ENCODE measurements at regions not wholly inside any gene's neighbourhood (a gene's known extent, or its start where the extent isn't known, plus 50 kb on each side); places are given as distances from the start of the nearest gene placed in this dataset.
"Not testable (repeated sequence)": the region's sequence is repeated elsewhere in the genome, so short reads cannot be mapped to it uniquely, and the experiment has no call there.

DNA sequence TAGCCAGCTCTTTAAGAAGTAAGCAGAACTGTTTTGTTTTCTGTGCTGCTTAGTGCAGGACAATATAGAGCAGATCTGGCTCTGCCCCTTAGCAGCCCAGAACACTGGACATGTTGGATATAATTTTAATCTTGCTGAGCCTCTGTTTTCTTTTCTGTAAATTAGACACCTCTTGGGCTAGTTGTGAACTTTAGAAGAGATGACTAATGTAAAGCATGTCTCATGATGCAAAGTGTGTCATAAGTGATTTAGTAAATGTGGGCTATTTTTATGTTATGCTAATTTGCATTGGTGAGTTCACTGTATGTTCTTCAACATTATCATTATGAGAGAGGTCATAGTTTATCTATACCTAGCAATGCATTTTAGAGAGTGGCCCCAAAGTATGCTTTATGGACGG lies 156.1 kb upstream of the ADAMTSL1 start:
- DNase-seq = no peak

DNA sequence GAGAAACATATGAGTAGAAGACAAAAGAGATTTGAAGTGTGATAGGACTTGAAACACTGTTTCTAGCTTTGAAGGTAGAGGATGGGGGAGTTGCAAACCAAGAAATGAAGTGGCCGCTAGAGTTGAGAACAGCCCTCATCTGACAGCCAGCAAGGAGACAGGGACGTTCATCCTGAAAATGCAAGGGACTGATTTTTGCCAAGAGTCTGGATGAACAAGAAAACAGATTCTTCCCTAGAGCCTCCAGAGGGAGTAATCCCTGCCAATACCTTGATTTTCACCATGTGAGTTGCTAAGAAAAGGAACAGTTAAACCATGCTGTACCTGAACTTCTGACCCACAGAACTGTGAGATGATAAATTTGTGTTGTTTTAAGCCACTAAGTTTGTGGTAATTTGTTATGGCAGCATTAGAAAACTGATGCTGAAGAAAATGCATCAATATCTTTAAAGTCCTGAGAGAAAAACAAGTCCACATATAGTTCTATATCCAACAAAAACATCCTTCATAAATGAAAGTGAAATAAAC lies 154.0 kb upstream of the ADAMTSL1 start:
- no peak for DNase-seq

DNA sequence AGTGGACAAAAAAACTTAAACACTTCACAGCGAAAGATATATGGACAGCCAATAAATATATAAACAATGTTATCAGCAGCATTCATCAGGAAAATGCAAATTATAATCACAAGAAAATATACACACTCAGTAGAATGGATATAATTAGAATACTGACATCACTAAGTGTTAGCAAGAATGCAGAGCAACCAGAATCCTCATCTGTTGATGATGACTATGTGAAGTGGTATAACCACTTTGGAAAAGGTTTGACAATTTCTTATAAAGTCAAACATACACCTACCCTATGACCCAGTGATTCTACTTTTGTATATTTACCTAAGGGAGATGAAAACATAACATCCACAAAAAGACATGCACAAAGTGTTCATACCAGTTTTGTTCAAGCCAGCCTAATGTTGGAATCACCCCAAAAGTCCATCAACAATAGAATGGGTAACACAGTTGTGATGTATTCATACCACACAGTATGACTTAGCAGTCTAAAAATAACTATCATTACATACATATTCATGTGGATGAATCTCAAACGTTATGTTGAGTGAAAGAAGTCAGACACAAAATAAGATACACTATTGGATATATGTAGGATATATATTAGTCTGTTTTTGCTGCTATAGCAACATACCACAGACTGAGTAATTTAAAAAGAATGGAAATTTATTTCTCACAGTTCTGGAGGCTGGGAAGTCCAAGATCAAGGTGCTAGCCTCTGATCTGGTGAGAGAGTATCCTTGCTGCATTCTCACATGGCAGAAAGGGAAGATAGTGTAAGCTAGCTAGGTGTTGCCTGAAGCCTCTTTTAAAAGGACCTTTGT lies 148.8 kb upstream of the ADAMTSL1 start:
- DNase-seq = no peak

DNA sequence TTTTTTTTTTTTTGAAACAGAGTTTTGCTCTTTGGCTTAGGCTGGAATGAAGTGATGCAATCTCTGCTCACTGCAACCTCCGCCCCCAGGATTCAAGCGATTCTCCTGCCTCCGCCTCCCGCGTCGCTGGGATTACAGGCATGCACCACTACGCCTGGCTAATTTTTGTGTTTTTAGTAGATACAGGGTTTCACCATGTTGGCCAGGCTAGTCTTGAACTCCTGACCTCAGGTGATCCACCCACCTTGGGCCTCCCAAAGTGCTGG lies 148.3 kb upstream of the ADAMTSL1 start:
- DNase-seq = not testable (repeated sequence)

DNA sequence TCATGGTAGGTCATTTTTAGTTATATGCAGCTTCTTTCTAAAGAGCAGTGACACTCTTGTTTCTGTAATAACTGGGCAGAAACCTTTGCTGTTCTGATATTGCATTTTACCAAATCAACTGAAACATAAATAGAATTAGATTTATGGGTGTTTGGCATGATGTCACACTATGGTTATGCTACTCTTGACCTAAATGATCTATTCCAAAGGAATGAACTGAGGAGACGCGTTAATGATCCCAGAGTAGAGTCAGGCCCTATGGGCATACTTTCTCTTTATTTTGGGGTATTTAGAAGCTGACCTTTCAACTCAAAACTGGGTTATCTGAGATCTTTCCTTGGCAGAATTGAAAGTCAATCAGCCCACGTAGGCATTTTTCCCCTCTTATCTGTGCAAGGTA lies 146.8 kb upstream of the ADAMTSL1 start:
- DNase-seq = no peak

DNA sequence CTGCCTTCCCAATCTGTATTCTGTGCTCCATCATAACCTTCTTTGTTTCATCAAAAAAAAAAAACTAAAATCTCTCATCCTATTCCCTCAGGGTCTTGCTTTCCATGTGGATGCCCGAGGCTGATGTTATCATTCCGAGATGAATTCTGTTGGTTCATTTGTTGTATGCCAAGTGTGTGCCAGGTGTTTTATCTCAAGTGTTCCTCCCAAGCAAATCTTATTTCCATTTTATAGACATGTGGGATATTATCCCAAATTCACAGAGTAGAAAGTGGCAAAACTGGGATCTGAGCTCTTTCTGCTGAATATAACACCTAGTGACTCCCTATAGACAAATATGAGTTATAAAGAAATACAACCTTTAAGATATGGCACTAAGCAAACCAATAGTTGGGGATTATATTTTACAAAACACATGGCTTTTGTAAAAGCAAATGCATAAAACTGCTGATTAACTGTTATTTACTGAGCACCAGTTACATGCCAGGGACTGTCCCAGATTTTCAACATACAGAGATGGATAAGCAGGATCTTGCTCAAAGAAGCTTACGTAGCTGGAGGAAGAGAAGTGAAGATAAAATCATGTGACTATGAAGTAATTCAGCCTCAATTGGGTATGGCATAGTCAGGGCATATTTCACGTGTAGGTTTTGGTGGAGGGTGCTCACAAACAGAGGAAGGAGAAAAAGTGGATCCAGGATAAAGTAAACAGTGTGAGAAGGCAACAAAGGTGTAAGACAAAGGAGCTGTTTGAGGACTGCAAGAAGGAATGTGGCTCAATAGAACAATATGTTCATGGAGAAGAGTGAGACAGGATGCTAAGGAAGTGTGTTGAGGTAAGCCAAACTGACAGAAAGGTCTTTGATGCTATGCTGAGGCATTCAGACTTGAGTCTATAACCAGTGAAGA lies 143.3 kb upstream of the ADAMTSL1 start:
- DNase-seq = no peak

DNA sequence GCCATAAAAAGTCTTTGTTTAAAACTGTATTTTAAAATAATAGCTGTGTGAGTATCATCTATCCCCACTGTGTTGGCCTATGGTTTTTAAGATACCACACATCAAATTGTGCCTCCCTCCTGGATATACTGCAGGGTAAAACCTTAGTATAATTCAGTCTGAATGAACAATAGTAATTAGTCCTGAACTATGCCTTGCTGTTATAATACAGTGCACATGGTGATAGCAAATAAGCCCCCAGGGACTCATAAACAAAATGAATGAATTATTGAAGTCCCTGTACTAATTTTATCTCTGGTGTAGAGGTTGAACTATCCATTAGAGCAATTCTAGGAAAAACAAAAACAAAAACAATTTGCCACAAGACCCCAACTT lies 142.7 kb upstream of the ADAMTSL1 start:
- no peak for DNase-seq

DNA sequence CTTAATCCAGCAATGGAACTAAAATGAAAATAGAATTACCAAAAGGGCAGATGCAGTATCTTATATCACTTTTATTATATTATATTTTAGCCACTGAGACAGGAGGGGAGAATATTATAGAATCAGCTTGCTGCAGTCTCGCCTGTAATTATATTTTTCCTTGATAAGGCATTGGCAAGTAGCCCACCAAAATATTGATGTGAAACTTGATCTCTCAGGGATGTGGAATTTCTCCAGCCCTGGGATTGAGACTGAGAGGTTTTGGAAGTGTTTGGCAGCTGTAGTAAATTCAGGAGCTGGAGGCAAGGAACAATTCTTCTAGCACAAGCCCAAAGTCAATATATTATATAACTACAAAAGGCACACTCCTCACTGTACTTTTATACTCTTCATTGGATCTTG lies 142.1 kb upstream of the ADAMTSL1 start:
- DNase-seq = peak; percentile 25

DNA sequence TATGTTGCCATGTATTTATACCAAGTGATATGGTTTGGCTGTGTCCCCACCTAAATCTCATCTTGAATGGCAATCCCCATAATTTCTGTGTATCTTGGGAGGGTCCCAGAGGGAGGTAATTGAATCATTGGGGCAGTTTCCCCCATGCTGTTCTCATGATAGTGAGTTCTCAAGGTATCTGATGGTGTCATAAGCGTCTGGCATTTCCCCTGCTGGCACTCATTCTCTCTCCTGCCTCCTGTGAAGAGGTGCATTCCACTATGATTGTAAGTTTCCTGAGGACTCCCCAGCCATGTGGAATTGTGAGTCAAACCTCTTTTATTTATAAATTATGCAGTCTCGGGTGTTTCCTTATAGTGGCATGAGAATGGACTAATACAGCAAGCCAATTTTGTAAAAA lies 140.8 kb upstream of the ADAMTSL1 start:
- DNase-seq = no peak

DNA sequence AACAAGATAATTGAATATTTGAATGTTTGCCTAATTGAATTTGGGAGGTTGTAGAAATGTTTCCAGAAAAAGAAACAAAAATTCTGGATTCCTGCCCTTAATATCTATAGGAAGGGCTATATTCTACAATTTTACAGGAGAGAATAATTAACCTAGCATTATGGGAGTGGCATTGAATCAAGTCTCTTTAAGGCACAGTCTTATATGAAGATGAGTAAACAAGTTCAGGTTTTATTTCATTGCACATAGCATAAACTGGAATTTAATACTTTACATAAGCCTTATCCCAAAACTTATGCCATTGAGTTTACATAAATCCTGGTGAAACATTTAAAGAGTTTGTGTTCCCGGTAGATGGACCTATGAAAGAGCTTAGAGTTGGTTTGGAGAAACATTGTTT lies 138.1 kb upstream of the ADAMTSL1 start:
- DNase-seq = no peak

DNA sequence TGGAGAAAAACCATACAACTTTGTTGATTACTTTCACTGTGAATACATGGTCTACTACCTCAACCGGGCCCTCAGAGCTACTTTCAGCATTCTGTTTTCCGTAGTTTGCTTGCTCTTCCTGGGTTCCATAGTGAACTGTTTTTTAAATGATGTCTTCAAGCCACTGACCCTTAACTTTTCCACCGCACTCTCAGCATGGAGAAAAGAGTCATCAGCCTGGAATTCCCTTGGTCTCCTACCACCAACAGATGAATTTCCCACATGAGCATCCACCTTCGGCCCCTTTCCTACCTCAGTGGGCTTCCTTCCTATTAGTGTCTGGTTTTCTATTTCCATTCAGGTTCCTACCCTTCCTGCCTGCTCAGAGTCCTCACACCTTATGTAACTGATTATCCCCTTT lies 135.9 kb upstream of the ADAMTSL1 start:
- DNase-seq = no peak

DNA sequence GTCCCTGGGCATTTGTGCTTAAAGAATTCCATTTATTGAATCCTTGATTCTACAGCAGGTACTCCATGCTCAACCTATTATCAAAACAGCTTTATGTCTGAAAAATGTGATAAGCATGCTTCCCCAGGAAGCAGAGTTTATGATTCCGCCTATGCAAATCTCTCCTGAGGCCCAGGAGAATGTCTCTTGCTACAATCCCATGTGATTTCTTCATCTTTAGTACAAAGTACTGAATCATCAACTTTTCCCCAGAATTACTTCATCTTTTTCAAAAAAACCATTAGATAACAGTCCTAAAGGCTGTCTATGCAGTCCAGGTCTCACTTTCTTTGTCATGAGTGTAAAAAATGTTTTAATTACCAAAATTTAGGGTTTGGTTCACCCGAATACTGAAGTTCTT lies 130.2 kb upstream of the ADAMTSL1 start:
- no peak for DNase-seq

DNA sequence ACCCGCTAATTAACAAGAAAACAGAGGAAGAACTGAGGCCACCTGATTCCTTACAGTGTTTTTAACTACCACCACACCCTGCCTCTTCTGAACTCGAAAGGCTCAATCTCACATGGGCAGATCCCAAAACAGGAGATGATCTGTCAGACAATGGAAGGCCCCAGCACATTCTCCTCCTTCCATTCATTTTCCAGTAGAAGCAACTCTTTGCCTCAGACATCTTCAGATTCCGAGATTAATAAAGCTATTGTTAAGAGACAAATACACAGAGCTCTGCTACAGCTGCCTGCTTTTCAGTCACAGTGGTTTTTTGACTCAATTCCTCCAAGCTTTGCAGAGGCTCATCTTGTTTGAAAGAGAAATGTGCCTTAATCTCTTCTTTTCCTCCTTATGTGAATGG lies 127.2 kb upstream of the ADAMTSL1 start:
- no peak for DNase-seq

DNA sequence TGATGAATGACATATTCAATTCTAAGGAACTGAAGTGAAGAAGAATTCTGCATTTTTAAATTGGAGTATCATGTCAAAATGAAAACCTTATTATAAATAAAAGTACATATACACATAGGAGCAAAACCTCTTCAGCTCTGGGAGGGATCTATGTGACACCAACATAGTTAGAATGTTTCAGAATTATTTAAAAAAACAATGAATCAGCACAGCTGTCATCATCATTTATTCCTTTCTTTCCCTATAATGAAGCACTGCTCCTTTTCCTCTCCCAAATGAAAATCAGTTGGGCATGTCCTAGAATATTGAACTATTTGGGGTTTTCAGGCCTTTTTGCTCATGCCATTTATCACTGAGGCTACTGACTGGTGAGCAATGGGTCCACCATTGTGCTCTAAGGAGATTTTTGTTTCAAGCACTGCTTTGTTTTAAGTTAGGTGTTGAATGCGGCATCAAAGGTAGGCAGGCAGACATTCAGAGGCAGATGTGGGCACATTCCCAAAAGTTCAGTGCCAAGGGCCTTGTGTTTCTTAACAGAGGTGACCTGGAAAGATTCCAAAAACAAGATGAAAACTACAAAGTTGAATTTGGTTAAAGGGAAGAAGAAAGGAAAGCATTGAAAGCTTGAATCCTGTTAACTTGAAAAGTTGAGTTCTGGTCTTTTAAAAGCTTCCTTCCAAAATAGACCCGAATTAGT lies 126.4 kb upstream of the ADAMTSL1 start:
- no peak for DNase-seq

DNA sequence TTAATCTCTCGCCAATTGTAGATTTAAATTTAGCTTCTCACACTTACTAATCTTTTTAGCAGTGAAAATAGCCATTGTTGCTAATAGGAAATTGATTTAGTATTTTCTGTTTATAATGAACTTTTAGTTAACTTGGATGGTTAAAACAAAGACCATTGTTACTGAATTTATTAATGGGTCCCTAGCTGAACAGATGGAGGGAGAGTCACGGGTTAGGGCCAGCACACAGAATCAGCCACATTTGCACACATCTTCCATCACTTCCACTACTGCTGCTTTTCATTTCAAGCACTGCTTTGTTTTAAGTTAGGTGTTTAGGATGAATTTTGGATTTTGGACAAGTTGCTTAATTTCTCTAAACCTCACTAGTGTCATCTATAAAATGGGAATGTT lies 125.9 kb upstream of the ADAMTSL1 start:
- no peak for DNase-seq

DNA sequence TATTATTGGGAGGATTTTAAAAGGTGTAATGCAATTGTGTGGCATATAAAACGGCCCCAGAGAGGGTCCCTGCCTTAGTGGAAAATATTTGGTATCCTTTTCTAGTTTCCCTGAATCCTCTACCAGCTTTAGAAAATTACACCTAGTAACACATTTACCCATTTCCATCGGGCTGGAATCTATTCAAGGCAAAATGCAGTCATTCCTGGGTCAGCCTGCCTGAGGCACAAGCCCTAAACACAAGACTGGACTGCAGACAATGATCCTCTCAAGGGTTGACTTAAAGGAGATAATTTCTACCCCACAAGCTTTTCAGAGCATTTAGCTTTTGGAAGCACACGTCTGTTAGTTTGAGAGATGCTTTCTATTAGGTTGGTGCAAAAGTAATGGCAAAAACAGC lies 124.4 kb upstream of the ADAMTSL1 start:
- no peak for DNase-seq

DNA sequence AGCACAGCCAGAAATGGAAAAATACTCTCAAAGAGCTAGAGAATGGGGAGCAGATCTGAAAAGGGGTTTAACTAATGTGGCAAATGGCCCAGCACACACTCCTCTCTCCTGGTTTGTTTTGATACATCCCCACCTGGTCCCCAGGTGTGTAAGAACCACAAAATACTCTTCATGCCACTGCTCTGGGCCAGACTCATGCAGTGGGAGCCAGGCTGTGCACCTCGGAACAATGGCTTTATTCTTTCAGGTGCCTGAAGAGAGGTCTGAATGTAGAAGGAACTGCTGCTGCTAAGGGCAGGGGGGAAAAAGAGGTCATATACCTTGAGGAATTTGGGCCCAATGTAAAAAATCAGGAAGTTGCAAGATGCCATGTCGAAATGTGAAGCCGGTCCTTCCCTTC lies 123.9 kb upstream of the ADAMTSL1 start:
- no peak for DNase-seq

DNA sequence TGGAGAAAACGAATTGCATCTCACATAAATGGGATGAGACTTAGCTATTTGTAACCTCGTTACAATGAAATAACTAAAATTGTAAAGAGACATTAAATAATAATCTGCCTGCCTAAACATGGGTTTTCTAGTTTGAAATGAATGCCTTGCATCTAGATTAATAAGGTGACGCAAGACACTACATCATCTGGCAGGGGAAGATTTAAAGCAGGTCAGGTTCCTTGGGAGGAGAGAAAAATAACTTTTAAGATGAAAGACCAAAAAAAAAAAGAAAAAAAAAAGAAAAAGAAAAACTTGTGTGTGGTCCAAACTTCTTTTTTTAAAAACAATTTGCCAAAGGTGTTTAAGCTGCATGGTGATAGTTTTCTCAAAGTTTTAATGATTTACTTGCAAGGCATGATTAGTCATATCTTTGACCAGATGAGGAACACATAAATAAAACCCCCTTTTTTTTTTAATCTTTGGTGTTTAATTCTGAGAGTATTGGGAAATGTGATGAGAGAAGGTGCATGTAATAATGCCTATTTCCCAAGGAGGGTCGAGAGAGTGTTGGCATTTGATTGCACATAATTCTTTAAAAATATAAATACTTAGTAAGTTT lies 122.9 kb upstream of the ADAMTSL1 start:
- no peak for DNase-seq

DNA sequence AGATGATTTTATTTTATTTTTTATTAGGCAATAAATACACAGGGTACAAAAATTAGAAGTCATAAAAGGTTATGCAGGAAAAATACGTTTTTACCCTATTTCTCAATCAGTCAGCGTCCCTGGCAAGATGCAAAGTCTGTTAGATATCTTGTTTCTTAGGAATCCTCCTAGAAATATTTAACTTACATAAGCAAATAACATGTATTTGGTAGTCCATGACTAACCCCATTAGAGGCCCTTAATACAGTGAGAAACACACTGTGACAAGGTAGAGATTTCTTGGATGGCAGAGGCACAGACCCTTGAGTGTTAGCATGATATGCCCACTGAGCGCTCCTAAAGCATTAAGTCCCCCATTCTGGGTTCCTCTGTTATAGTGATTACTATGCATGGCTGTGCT lies 121.2 kb upstream of the ADAMTSL1 start:
- DNase-seq = no peak

DNA sequence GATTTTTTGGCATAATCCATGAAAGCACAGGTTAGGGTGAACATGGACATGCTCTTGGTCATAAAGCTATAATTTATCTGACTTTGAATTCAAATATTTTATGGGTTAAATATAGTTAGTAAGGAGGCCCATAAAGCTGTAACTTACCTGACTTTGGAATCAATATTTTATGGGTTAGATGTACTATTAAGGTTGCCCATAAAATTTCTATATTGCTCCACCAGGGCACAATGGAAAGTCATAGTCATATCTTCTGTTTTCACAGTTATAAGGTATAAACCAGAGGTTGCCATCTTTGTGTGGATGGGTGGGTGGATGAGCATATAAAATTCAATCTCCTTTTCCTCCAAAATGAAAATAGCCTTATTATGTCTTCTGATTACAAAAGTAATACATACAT lies 120.5 kb upstream of the ADAMTSL1 start:
- no peak for DNase-seq

DNA sequence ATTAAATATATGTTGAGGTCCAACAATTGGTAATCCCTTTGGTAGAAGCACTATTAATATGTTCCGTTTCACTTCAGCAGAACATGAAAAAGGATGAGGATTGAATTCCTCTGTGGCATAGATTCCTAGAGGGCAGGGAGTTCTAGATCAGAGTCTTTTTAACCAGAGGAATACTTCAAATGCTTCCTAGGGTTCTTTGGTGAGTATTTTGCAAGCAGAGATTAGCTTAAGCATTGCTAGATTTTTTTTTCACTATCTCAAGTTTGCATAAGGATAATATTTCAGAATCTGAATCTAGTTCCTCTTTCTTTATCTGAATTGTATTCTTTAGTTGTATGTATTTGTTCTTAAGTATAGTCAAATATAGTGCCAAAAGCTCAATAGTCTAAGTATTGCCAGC lies 116.6 kb upstream of the ADAMTSL1 start:
- no peak for DNase-seq

DNA sequence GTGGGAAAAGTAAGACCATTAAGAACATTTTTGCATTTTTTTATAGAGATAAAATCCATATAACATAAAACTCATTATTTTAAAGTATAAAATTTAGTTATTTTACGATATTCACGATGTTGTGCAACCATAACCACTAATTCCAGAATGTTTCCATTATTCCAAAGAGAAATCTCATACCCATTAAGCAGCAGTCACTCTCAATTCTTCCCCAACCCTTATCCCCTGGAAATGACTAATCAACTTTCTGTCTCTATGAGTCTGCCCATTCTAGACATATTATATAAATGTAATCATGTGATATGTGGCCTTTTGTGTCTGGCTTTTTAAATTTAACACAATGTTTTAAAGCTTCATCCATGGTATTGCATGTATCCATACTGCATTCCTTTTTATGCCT lies 115.6 kb upstream of the ADAMTSL1 start:
- DNase-seq = no peak

DNA sequence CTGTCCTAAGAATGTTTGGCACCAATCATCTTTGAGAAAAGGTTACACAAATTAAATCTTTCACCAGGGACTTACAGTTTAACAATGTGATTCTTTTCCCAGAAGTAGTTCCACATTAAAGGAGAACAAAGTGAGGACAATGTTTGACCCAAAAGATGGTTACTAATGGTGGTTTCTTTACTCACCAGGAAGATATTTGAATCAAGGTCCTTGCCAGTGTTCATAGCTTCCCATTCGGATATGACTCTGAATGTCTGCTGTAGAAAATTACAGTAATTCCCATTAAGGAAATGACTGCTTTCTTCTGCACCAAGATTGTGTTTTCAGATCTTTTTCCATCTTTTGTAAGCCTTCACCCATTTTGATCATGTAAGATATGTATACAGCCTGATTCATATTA lies 114.6 kb upstream of the ADAMTSL1 start:
- no peak for DNase-seq
